ENCODE measurements at regions not wholly inside any gene's neighbourhood (a gene's known extent, or its start where the extent isn't known, plus 50 kb on each side); places are given as distances from the start of the nearest gene placed in this dataset.

DNA sequence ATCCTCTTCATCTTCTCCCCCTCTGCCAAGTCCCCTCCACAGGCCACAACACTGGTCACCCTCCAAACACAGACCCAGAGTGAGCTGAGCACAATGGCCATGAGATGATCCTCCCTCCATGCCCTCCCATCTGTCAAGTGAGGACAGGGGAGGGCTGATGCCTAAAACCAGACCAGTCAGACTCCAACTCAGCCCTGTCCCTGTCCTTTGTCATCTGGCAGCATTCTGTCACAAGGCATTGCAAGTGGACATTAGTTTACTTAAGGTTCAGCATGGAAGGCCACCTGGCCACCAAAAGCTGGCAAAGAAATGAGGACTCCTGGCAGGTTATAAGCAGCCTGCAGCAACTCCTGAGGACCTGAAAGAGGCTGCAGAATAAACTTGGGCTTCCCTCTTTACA is 136.2 kb upstream of the SLC30A5 start:
- TF ChIP-seq, protein P1, sequence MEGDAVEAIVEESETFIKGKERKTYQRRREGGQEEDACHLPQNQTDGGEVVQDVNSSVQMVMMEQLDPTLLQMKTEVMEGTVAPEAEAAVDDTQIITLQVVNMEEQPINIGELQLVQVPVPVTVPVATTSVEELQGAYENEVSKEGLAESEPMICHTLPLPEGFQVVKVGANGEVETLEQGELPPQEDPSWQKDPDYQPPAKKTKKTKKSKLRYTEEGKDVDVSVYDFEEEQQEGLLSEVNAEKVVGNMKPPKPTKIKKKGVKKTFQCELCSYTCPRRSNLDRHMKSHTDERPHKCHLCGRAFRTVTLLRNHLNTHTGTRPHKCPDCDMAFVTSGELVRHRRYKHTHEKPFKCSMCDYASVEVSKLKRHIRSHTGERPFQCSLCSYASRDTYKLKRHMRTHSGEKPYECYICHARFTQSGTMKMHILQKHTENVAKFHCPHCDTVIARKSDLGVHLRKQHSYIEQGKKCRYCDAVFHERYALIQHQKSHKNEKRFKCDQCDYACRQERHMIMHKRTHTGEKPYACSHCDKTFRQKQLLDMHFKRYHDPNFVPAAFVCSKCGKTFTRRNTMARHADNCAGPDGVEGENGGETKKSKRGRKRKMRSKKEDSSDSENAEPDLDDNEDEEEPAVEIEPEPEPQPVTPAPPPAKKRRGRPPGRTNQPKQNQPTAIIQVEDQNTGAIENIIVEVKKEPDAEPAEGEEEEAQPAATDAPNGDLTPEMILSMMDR (IDR thresholded peaks at IDR 0.05) = no peak
- no peak overlapping the region for H3K4me2 ChIP-seq (replicated peaks; ENCODE audit: extremely low read depth, low read length, poor library complexity, severe bottlenecking)
- H3K9me3 ChIP-seq (replicated peaks in 1 of 2; ENCODE audit: control insufficient read depth in 1 of 2, insufficient read depth in 1 of 2, low read length in 2 of 2) = no peaks in the 10 kb centered on the region
- intact Hi-C loops (cut with micrococcal nuclease) = no loop called here
- H3K4me3 ChIP-seq (replicated peaks in 1 of 3; ENCODE audit: low read depth in 2 of 3, low read length in 3 of 3) = no peak overlapping the region
- H3K36me3 ChIP-seq (replicated peaks in 1 of 2; ENCODE audit: control insufficient read depth in 1 of 2, insufficient read depth in 2 of 2, low read length in 2 of 2) = no peaks in the 10 kb centered on the region
- no peaks in the 10 kb centered on the region for H3K4me1 Mint-ChIP-seq
- H3K27me3 Mint-ChIP-seq (ENCODE audit: low read depth in 3 of 3) = peaks cover 0 to 2% (median 2%) of the 10 kb centered on the region in 3 donors
- no peak overlapping the region for H3K27ac Mint-ChIP-seq
- no peak overlapping the region for H3K27ac ChIP-seq (ENCODE audit: low read depth in 1 of 2, low read length in 2 of 2)
- no peaks in the 10 kb centered on the region for H3K79me2 ChIP-seq (ENCODE audit: insufficient read depth, low read length)
- no peak overlapping the region for H3K9ac ChIP-seq (ENCODE audit: insufficient read depth, low read length, poor library complexity, severe bottlenecking)
- peaks cover 0 to 3% (median 0%) of the 10 kb centered on the region in 7 donors for H3K9me3 Mint-ChIP-seq
- no peak for DNase-seq
- H3K4me1 ChIP-seq (ENCODE audit: control insufficient read depth in 1 of 2, insufficient read depth in 2 of 2, low read length in 2 of 2) = no peaks in the 10 kb centered on the region
- H3K27me3 ChIP-seq (ENCODE audit: control insufficient read depth in 2 of 2, insufficient read depth in 2 of 2, low read length in 2 of 2) = no peaks in the 10 kb centered on the region
- H3K36me3 Mint-ChIP-seq = no peaks in the 10 kb centered on the region
- no peaks in the 10 kb centered on the region for H4K20me1 ChIP-seq (ENCODE audit: insufficient read depth, low read length)
- no peak overlapping the region for H3K4me3 Mint-ChIP-seq
- H2AFZ ChIP-seq (ENCODE audit: insufficient read depth, low read depth, low read length, poor library complexity, severe bottlenecking) = no peak overlapping the region

DNA sequence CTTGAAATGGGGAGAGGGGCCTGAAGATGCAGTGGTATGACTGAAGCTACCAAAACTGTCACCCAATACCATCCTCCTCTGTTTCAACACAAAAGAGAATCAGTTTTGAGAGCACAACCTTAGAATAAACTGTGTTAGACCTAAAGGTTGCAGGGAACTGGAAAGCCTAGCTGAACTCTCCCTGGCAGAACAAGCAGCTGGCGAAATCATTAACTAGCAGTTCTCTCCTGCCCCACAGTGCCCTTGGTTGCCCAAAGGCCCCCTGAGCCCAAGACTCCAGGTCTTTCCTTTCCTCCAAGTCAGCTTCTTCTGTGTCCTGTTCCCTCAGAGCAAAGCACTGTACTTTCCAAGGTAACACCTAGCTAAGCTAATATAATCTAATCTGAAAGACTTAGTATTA is 135.4 kb upstream of the SLC30A5 start:
- Mint-ChIP-seq H3K9me3 (no peaks in the 10 kb centered on the region), H3K4me1 (peaks cover 3% of the 10 kb centered on the region), H3K27me3 (ENCODE audit: low read depth in 3 of 3) (peaks cover 0 to 2% (median 1%) of the 10 kb centered on the region in 3 donors), H3K36me3 (no peaks in the 10 kb centered on the region), H3K4me3 (no peak overlapping the region), H3K27ac (no peak overlapping the region)
- TF ChIP-seq, protein P1 (IDR thresholded peaks at IDR 0.05) = no peak
- no peaks in the 10 kb centered on the region for H3K4me1 ChIP-seq (ENCODE audit: control insufficient read depth in 1 of 2, insufficient read depth in 2 of 2, low read length in 2 of 2)
- H3K9ac ChIP-seq (ENCODE audit: insufficient read depth, low read length, poor library complexity, severe bottlenecking) = no peak overlapping the region
- no peaks in the 10 kb centered on the region for H4K20me1 ChIP-seq (ENCODE audit: insufficient read depth, low read length)
- H3K9me3 ChIP-seq (replicated peaks in 1 of 2; ENCODE audit: control insufficient read depth in 1 of 2, insufficient read depth in 1 of 2, low read length in 2 of 2) = no peaks in the 10 kb centered on the region
- H3K4me2 ChIP-seq (replicated peaks; ENCODE audit: extremely low read depth, low read length, poor library complexity, severe bottlenecking) = no peak overlapping the region
- no peak overlapping the region for H3K27ac ChIP-seq (ENCODE audit: low read depth in 1 of 2, low read length in 2 of 2)
- H2AFZ ChIP-seq (ENCODE audit: insufficient read depth, low read depth, low read length, poor library complexity, severe bottlenecking) = no peak overlapping the region
- intact Hi-C loops (cut with micrococcal nuclease) = no loop called here
- no CpG with 5 or more reads among the region's 1 CpG for WGBS (ENCODE audit: insufficient coverage)
- H3K4me3 ChIP-seq (replicated peaks in 1 of 3; ENCODE audit: low read depth in 2 of 3, low read length in 3 of 3) = no peak overlapping the region
- no peaks in the 10 kb centered on the region for H3K79me2 ChIP-seq (ENCODE audit: insufficient read depth, low read length)
- no peaks in the 10 kb centered on the region for H3K27me3 ChIP-seq (ENCODE audit: control insufficient read depth in 2 of 2, insufficient read depth in 2 of 2, low read length in 2 of 2)
- no peaks in the 10 kb centered on the region for H3K36me3 ChIP-seq (replicated peaks in 1 of 2; ENCODE audit: control insufficient read depth in 1 of 2, insufficient read depth in 2 of 2, low read length in 2 of 2)
- DNase-seq = no peak

Measured in CD14-positive monocyte (primary cell).